HAP-1 (cell line): ENCODE measurements at regions not wholly inside any gene's neighbourhood (a gene's known extent, or its start where the extent isn't known, plus 50 kb on each side); places are given as distances from the start of the nearest gene placed in this dataset.
"Not testable (repeated sequence)": the region's sequence is repeated elsewhere in the genome, so short reads cannot be mapped to it uniquely, and the experiment has no call there.

Experiments
- DNase-seq, 2 experiments: peaks; one replicate each; pipeline ENCODE4 v3.0.0-alpha.2; 2016 to 2020; ENCODE audit warnings: low spot score in 2 of 2
- H3K27me3 ChIP-seq: fragments of 250-450 bp; sonication (Bioruptor Pico); 2 replicates; pipeline ENCODE4 v1.5.1; 2020; ENCODE audit warnings: low read depth, mild to moderate bottlenecking, moderate library complexity
- H3K36me3 ChIP-seq: fragments of 250-450 bp; sonication (Bioruptor Pico); replicated peaks from 2 replicates; pipeline ENCODE4 v1.5.1; 2020; ENCODE audit warnings: mild to moderate bottlenecking
- H3K4me1 ChIP-seq: fragments of 250-450 bp; sonication (Bioruptor Pico); 2 replicates; pipeline ENCODE4 v1.5.1; 2020; ENCODE audit warnings: mild to moderate bottlenecking
- H3K4me3 ChIP-seq: fragments of 250-450 bp; sonication (Bioruptor Pico); 2 replicates; pipeline ENCODE4 v1.5.1; 2020; ENCODE audit warnings: mild to moderate bottlenecking, moderate library complexity
- H3K9me3 ChIP-seq: fragments of 250-450 bp; sonication (Bioruptor Pico); 2 replicates; pipeline ENCODE4 v1.5.1; 2020; ENCODE audit warnings: mild to moderate bottlenecking, moderate library complexity
- in situ Hi-C: fragments of 300-500 bp; cut with MboI; formaldehyde crosslinking; loops from 3 replicates; pipeline ENCODE4 v1.14.3; 2020; ENCODE audit warnings: low sequenced_read_pairs, inconsistent platforms, mixed read lengths

DNA sequence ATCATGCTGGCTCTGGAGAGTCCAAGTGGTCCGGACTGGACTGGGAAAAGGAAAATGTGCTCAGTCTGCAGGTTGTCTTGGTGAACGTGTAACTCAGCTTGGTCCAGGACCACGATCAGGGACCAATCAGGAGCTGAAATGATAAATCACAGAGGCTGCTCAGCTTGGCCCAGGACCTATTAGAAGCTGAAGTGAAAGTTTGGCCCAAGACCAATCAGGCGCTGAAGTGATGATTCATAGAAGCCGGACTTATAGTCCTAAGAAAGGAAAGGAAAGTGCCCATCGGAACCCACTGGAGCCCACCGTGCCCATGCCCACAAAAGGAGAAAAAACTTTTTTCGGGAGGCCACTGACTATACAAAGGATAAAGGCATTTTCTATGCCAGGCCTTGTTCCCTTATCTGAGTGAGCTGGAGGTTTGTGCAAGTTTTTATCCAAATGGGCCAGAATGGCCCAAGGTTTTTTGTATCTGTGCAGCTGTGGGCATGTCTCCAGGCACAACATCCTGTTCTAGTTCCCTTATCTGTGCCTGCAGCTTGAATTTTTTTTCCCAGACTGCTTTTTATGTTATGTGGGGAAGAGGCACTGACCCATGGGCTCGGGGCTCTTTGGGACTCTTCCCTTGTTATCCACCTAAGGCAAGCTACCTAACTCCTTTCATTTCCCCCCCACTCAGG is 194.4 kb downstream of the FAM133A start:
- no peak overlapping the region for H3K4me3 ChIP-seq
- no peaks in the 10 kb centered on the region for H3K36me3 ChIP-seq
- H3K27me3 ChIP-seq, result no peaks in the 10 kb centered on the region
- in situ Hi-C loops, result no loop called here
- H3K4me1 ChIP-seq, result no peaks in the 10 kb centered on the region
- no peaks in the 10 kb centered on the region for H3K9me3 ChIP-seq
- DNase-seq, result no peak

DNA sequence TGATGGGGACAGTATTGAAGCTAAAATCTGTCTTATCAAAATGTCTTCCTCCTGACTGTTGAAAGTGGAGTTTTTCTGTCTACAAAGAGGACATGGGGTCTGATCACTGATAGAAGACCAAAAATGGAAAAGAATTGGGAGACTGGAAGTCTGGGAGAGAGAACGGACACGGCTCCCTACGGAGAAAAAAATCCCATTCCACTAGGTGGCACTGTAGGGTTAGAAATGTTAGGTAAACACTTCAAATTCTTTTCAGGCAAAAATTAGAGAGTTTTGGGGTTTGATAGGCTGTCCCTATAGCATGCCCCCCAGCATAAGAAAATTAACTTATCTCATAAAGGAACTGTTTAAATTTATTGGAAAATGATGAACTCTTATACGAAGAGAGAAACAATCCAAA is 200.5 kb downstream of the FAM133A start:
- Histone ChIP-seq H3K4me1 (no peaks in the 10 kb centered on the region), H3K4me3 (no peak overlapping the region), H3K27me3 (no peaks in the 10 kb centered on the region), H3K9me3 (no peaks in the 10 kb centered on the region), H3K36me3 (no peaks in the 10 kb centered on the region)
- peak; percentile 30 to 65 for DNase-seq
- in situ Hi-C loops, result no loop called here

DNA sequence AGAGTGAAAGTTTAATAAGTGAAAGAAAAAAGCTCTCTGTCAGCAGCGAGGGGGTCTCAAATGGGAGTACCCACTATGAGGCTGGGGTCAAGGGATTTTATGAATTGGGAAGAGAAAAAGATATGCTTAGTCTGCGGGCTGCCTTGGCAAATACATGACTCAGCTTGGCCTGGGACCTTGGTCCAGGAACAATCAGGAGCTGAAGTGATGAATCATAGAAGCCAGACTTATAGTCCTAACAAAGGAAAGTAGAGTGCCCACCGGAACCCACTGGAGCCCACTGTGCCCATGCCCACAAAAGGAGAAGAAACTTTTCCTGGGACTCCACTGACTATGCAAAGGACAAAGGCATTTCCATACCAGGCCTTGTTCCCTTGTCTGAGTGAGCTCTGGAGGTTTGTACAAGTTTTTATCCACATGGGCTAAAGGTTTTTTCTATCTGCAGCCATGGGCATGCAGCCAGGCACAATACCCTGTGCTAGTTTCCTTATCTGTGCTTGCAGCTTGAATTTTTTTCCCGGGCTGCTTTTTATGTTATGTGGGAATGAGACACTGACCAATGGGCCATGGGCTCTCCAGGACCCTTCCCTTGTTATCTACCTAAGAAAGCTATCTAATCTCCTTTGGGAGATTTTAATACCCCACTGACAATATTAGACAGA is 201.7 kb downstream of the FAM133A start:
- Histone ChIP-seq H3K9me3 (no peaks in the 10 kb centered on the region), H3K36me3 (no peaks in the 10 kb centered on the region), H3K4me3 (no peak overlapping the region), H3K27me3 (no peaks in the 10 kb centered on the region), H3K4me1 (no peaks in the 10 kb centered on the region)
- in situ Hi-C loops, result no loop called here
- no peak for DNase-seq

DNA sequence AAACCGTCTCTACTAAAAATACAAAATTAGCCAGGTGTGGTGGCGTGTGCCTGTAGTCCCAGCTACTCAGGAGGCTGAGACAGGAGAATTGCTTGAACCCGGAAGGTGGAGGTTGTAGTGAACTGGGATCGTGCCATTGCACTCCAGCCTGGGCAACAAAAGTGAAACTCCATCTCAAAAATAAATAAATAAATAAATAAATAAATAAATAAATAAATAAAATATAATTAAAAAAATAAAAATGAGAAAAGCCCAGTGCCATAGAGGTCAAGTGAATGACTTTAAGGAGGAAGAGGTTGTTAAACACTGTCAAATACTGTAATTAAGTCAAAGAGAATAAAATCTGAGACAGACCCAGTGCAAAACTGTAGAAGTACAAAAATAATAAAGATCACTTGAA is 247.0 kb downstream of the FAM133A start:
- H3K9me3 ChIP-seq, H3K27me3 ChIP-seq, H3K4me3 ChIP-seq, H3K36me3 ChIP-seq, H3K4me1 ChIP-seq, DNase-seq, in situ Hi-C loops: not testable (repeated sequence)

DNA sequence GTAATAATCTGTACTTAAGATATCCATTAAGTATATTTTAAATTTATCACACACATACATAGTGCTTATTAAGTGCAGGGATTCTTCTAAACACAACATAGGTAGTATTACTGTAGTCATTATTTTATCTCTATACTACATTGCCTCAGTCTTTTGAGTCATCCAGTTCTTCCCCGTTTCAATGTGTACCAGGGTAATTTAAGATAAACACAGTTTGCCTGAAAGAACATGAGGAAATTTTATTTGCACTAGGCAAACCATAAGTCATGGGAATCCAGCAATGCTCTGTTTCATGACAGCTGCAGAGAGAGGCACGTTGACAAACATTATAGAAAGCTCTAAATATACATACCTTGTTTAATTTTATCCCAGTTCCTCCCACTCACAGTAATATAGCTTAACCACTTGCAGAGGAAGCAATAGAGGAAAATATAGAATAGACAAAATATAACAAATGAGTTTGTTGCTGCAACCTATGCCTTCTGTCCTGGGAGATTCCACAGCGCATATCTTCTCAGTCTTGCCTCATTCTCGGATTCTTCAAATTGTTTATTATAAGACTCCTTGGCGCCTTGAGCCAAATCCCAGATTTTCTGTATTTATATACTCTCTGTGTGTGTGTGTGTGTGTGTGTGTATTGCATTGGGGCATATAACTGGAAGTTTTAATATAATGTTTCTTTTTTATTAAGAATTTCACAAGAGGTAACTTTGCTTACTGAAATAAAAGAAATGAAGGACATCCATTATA is 258.6 kb downstream of the FAM133A start:
- no peaks in the 10 kb centered on the region for H3K27me3 ChIP-seq
- no peaks in the 10 kb centered on the region for H3K4me1 ChIP-seq
- H3K4me3 ChIP-seq, result no peak overlapping the region
- in situ Hi-C loops, result no loop called here
- no peak for DNase-seq
- no peaks in the 10 kb centered on the region for H3K9me3 ChIP-seq
- no peaks in the 10 kb centered on the region for H3K36me3 ChIP-seq

DNA sequence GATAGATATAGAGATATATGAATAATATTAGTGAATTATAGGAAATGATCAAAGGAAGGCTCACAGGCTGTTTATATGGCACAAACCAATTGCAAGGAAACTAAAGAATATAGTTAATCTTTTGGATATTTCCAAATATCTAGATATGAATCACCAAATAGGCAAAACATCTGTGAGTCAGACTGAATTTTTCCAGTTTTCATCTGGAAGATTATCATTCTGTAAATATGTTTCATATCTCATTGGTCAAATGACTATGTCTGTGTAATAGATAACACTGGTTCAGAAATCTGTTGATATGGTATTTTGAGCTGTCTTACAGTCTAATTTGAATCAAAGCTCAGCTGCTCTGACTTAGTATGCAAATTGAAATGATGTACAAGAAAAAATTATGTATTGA is 303.6 kb downstream of the FAM133A start:
- no peaks in the 10 kb centered on the region for H3K9me3 ChIP-seq
- no peak for DNase-seq
- H3K4me3 ChIP-seq, result no peak overlapping the region
- in situ Hi-C loops, result no loop called here
- no peaks in the 10 kb centered on the region for H3K36me3 ChIP-seq
- no peaks in the 10 kb centered on the region for H3K27me3 ChIP-seq
- H3K4me1 ChIP-seq, result no peaks in the 10 kb centered on the region

DNA sequence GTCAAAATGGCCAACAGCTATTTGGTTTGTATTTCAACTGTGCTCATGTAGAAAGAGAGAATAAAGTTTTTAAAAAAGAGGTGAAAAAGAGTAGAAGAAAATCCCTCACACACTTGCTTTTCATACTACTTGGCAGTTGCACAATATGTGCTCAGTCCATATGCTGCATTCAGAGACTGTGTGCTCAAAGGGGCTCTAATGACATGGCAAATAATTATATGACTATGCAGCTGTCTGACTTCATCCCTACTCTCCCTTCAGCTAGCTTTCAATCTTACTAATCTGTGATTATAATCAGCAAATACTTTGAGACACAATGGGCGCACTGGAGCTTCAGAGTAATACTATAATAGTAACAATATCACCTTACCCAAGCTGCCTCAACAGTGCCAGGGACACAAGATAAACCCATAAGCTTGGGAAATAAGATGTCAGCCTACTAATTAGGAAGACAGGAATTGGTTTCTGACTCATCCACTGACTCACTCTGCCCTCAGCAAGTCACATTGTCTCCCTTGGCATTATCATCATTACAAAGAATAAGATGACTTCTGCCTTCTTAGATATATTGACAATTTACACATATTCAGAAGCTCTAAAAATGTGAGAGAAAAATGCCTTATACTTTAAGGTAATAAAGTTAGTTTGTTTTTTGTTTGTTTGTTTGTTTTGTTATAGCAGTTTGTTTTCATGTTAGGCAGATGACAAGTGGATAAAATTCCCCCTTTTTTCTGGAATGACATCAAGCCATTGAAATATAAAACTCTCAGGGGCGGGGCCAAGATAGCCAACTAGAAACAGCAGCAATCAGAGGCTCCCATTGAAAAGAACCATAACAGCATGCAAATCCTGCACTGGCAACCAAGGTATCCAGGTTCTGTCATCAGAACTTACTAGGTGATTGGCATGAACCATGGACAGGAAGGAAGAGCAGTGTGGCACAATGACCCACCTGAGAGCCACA is 311.6 kb downstream of the FAM133A start:
- Histone ChIP-seq H3K9me3 (no peaks in the 10 kb centered on the region), H3K4me1 (no peaks in the 10 kb centered on the region), H3K27me3 (no peaks in the 10 kb centered on the region), H3K4me3 (no peak overlapping the region), H3K36me3 (no peaks in the 10 kb centered on the region)
- in situ Hi-C loops, result no loop called here
- DNase-seq, result no peak
